ENCODE measurements at regions not wholly inside any gene's neighbourhood (a gene's known extent, or its start where the extent isn't known, plus 50 kb on each side); places are given as distances from the start of the nearest gene placed in this dataset.

- Histone ChIP-seq H3K4me3 (ENCODE audit: low read length) (no peak overlapping the region), H3K36me3 (ENCODE audit: control insufficient read depth, insufficient read depth, low read length) (no peaks in the 10 kb centered on the region), H3K9me3 (ENCODE audit: control insufficient read depth, insufficient read depth, low read length) (no peaks in the 10 kb centered on the region), H3K4me1 (ENCODE audit: control insufficient read depth, insufficient read depth, low read length) (no peaks in the 10 kb centered on the region), H3K27me3 (ENCODE audit: control insufficient read depth, insufficient read depth, low read length) (no peaks in the 10 kb centered on the region), H3K27ac (ENCODE audit: low read length) (no peak overlapping the region)
- DNase-seq = no peak
- Mint-ChIP-seq H3K36me3 (no peaks in the 10 kb centered on the region), H3K4me3 (no peak overlapping the region), H3K27me3 (ENCODE audit: low read depth in 2 of 2) (no peaks in the 10 kb centered on the region), H3K4me1 (no peaks in the 10 kb centered on the region), H3K9me3 (peaks cover 0 to 6% of the 10 kb centered on the region in 2 donors), H3K27ac (no peak overlapping the region)
- intact Hi-C loops (cut with micrococcal nuclease) = no loop called here
- TF ChIP-seq CTCF (IDR thresholded peaks at IDR 0.05) = no peak
- WGBS (ENCODE audit: insufficient coverage) = 89% methylated on average over 18 of the region's 19 CpGs
- ATAC-seq = no peak
Measured at GRCh38 chr7:156050636-156051569, 238.6 kb upstream of the SHH start.

GRCh38 chr7:156049366-156049765 lies 237.1 kb upstream of the SHH start:
- no peak for DNase-seq
- Mint-ChIP-seq H3K27ac (no peak overlapping the region), H3K27me3 (ENCODE audit: low read depth in 2 of 2) (no peaks in the 10 kb centered on the region), H3K4me1 (no peaks in the 10 kb centered on the region), H3K36me3 (no peaks in the 10 kb centered on the region), H3K9me3 (peaks cover 0 to 6% of the 10 kb centered on the region in 2 donors), H3K4me3 (no peak overlapping the region)
- H3K4me3 ChIP-seq (ENCODE audit: low read length) = no peak overlapping the region
- H3K36me3 ChIP-seq (ENCODE audit: control insufficient read depth, insufficient read depth, low read length) = no peaks in the 10 kb centered on the region
- H3K27ac ChIP-seq (ENCODE audit: low read length) = no peak overlapping the region
- no peaks in the 10 kb centered on the region for H3K9me3 ChIP-seq (ENCODE audit: control insufficient read depth, insufficient read depth, low read length)
- ATAC-seq = no peak
- H3K27me3 ChIP-seq (ENCODE audit: control insufficient read depth, insufficient read depth, low read length) = no peaks in the 10 kb centered on the region
- intact Hi-C loops (cut with micrococcal nuclease) = no loop called here
- 75% methylated on average over 8 of the region's 8 CpGs for WGBS (ENCODE audit: insufficient coverage)
- no peak for TF ChIP-seq CTCF (IDR thresholded peaks at IDR 0.05)
- no peaks in the 10 kb centered on the region for H3K4me1 ChIP-seq (ENCODE audit: control insufficient read depth, insufficient read depth, low read length)

- intact Hi-C loops (cut with micrococcal nuclease) = no loop called here
- no peak for TF ChIP-seq CTCF (IDR thresholded peaks at IDR 0.05)
- no peaks in the 10 kb centered on the region for H3K4me1 ChIP-seq (ENCODE audit: control insufficient read depth, insufficient read depth, low read length)
- H3K36me3 ChIP-seq (ENCODE audit: control insufficient read depth, insufficient read depth, low read length) = no peaks in the 10 kb centered on the region
- 91% methylated on average over 19 of the region's 19 CpGs for WGBS (ENCODE audit: insufficient coverage)
- no peak overlapping the region for H3K27ac Mint-ChIP-seq
- H3K27me3 Mint-ChIP-seq (ENCODE audit: low read depth in 2 of 2) = no peaks in the 10 kb centered on the region
- no peak overlapping the region for H3K4me3 ChIP-seq (ENCODE audit: low read length)
- H3K4me3 Mint-ChIP-seq = no peak overlapping the region
- ATAC-seq (no peak), DNase-seq (no peak)
- H3K9me3 Mint-ChIP-seq = peaks cover 0 to under 1% of the 10 kb centered on the region in 2 donors
- H3K27ac ChIP-seq (ENCODE audit: low read length) = no peak overlapping the region
- H3K27me3 ChIP-seq (ENCODE audit: control insufficient read depth, insufficient read depth, low read length) = no peaks in the 10 kb centered on the region
- H3K4me1 Mint-ChIP-seq = no peaks in the 10 kb centered on the region
- H3K9me3 ChIP-seq (ENCODE audit: control insufficient read depth, insufficient read depth, low read length) = no peaks in the 10 kb centered on the region
- no peaks in the 10 kb centered on the region for H3K36me3 Mint-ChIP-seq
Measured at GRCh38 chr7:156046031-156046560, 233.8 kb upstream of the SHH start.

Measured in natural killer cell (primary cell).